ENCODE measurements at regions not wholly inside any gene's neighbourhood (a gene's known extent, or its start where the extent isn't known, plus 50 kb on each side); places are given as distances from the start of the nearest gene placed in this dataset.
"Not testable (repeated sequence)": the region's sequence is repeated elsewhere in the genome, so short reads cannot be mapped to it uniquely, and the experiment has no call there.

DNA sequence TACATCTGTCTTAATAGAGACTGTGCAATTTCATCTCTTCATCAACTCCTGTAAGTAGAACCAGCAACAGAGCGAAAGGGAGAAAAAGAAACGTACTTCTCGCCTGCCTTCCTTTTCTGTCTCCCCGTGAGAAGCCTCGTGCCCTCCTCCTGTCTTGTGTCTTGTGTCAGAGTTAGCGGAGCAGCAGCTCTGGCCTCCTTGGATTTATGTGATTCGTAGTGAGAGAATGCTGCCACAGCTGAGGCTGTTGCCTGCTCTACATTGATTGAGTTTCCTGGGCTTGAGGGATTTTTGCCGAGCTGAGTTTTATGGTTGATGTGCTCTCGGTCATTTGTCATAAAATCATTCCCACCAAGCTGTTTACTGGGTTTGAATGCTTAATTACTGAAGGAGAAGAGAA, 579.1 kb upstream of the RBFOX1 start:
- no peak overlapping the region for H3K27ac ChIP-seq
- no peaks in the 10 kb centered on the region for H3K27me3 ChIP-seq
- no peak overlapping the region for H3K4me3 ChIP-seq
- H3K9me3 ChIP-seq: no peaks in the 10 kb centered on the region
- no peak for ATAC-seq
- in situ Hi-C loops (cut with MboI; ENCODE audit: low sequenced_read_pairs in 4 of 4) (no loop called here), intact Hi-C loops (cut with DNase I; ENCODE audit: low total_unique reads) (no loop called here)
- no peak for DNase-seq
- TF ChIP-seq, protein P1, sequence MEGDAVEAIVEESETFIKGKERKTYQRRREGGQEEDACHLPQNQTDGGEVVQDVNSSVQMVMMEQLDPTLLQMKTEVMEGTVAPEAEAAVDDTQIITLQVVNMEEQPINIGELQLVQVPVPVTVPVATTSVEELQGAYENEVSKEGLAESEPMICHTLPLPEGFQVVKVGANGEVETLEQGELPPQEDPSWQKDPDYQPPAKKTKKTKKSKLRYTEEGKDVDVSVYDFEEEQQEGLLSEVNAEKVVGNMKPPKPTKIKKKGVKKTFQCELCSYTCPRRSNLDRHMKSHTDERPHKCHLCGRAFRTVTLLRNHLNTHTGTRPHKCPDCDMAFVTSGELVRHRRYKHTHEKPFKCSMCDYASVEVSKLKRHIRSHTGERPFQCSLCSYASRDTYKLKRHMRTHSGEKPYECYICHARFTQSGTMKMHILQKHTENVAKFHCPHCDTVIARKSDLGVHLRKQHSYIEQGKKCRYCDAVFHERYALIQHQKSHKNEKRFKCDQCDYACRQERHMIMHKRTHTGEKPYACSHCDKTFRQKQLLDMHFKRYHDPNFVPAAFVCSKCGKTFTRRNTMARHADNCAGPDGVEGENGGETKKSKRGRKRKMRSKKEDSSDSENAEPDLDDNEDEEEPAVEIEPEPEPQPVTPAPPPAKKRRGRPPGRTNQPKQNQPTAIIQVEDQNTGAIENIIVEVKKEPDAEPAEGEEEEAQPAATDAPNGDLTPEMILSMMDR (IDR thresholded peaks at IDR 0.05 in 4 of 5, conservative IDR thresholded peaks at IDR 0.05 in 1 of 5): no peak
- no peak for TF ChIP-seq POLR2A (IDR thresholded peaks at IDR 0.05)
- H3K36me3 ChIP-seq: no peaks in the 10 kb centered on the region
- H3K4me1 ChIP-seq: no peaks in the 10 kb centered on the region

DNA sequence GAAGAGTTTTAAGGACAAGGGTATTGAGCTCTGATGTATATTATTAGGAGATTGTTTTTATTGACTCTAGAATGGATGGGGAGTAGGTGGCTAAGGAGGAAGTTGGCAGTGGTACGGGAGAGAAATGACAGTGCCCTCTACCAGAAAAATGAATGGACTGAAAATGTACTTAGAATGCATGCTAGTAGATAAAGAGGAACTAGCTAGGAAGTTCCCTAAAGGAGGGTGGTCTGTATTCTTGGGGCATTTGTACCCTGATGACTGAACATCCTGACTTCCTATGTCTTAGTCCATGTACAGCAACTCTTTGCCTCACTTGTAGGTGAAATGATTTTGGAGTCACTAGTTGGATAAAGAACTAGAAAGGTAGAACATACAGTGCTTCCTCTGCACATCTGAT, 581.5 kb upstream of the RBFOX1 start:
- in situ Hi-C loops (cut with MboI; ENCODE audit: low sequenced_read_pairs in 4 of 4) (no loop called here), intact Hi-C loops (cut with DNase I; ENCODE audit: low total_unique reads) (no loop called here)
- DNase-seq (no peak), ATAC-seq (no peak)
- TF ChIP-seq, protein P1 (IDR thresholded peaks at IDR 0.05 in 4 of 5, conservative IDR thresholded peaks at IDR 0.05 in 1 of 5): no peak
- TF ChIP-seq POLR2A (IDR thresholded peaks at IDR 0.05): no peak
- no peaks in the 10 kb centered on the region for H3K36me3 ChIP-seq
- no peaks in the 10 kb centered on the region for H3K27me3 ChIP-seq
- H3K4me1 ChIP-seq: no peaks in the 10 kb centered on the region
- H3K4me3 ChIP-seq: no peak overlapping the region
- H3K9me3 ChIP-seq: no peaks in the 10 kb centered on the region
- no peak overlapping the region for H3K27ac ChIP-seq

DNA sequence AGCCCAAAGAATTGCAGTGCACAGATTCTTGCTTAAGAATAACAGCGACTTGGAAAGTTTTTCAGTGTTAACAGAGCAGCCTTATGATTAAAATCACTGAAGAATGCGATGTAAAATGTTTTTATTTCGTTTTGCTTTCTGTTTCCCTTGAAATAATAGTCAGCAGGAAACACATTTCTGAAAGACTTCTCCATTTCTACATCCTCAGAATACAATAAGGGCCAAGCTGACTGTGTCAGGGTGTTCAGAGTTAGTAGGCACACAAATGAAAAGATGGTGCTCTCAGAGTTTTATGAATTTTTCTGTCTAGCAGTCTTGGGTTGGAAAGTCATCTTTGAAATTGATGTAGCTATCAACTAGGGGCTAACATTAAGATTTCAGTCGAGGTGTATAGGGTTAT, 582.9 kb upstream of the RBFOX1 start:
- Histone ChIP-seq H3K27ac (no peak overlapping the region), H3K9me3 (no peaks in the 10 kb centered on the region), H3K36me3 (no peaks in the 10 kb centered on the region), H3K4me1 (no peaks in the 10 kb centered on the region), H3K27me3 (no peaks in the 10 kb centered on the region), H3K4me3 (no peak overlapping the region)
- intact Hi-C loops (cut with DNase I; ENCODE audit: low total_unique reads) (no loop called here), in situ Hi-C loops (cut with MboI; ENCODE audit: low sequenced_read_pairs in 4 of 4) (no loop called here)
- DNase-seq (no peak), ATAC-seq (no peak)
- TF ChIP-seq POLR2A (IDR thresholded peaks at IDR 0.05): no peak
- TF ChIP-seq, protein P1 (IDR thresholded peaks at IDR 0.05 in 4 of 5, conservative IDR thresholded peaks at IDR 0.05 in 1 of 5): no peak

DNA sequence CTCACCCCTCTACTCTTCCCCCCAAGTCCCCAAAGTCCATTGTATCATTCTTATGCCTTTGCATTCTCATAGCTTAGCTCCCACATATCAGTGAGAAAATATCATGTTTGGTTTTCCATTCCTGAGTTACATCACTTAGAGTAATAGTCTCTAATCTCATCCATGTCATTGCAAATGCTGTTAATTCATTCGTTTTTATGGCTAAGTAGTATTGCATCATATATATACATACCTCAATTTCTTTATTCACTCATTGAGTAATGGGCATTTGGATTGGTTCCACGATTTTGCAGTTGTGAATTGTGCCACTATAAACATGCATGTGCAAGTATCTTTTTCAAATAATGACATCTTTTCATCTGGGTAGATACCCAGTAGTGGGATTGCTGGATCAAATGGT, 596.3 kb upstream of the RBFOX1 start:
- H3K27ac ChIP-seq; H3K36me3 ChIP-seq; H3K27me3 ChIP-seq; intact Hi-C loops (cut with DNase I; ENCODE audit: low total_unique reads); in situ Hi-C loops (cut with MboI; ENCODE audit: low sequenced_read_pairs in 4 of 4); H3K4me3 ChIP-seq; H3K9me3 ChIP-seq; H3K4me1 ChIP-seq; ATAC-seq; DNase-seq: not testable (repeated sequence)

DNA sequence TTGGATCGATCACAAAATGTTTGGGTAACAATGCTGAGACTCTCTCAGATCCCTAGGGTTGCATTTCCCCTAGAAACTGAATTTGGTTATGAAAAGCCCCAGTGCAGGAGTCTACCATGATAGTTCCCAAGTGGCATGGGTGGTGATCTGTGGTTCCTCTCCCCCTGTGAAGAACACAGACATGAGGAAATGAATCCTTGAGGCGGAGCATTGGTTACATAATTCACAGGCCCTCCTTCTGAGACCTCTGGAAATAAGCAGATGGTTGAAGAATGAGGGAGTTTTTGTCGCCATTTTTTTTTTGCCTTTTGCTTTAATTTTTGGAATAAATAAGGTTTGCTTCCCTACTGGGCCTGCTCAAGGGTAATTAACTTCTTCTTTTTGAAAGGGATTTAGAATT, 597.0 kb upstream of the RBFOX1 start:
- H3K27me3 ChIP-seq: no peaks in the 10 kb centered on the region
- in situ Hi-C loops (cut with MboI; ENCODE audit: low sequenced_read_pairs in 4 of 4) (no loop called here), intact Hi-C loops (cut with DNase I; ENCODE audit: low total_unique reads) (no loop called here)
- H3K4me3 ChIP-seq: no peak overlapping the region
- H3K9me3 ChIP-seq: no peaks in the 10 kb centered on the region
- H3K27ac ChIP-seq: no peak overlapping the region
- DNase-seq (no peak), ATAC-seq (no peak)
- TF ChIP-seq POLR2A (IDR thresholded peaks at IDR 0.05): no peak
- TF ChIP-seq, protein P1 (IDR thresholded peaks at IDR 0.05 in 4 of 5, conservative IDR thresholded peaks at IDR 0.05 in 1 of 5): no peak
- H3K36me3 ChIP-seq: no peaks in the 10 kb centered on the region
- H3K4me1 ChIP-seq: no peaks in the 10 kb centered on the region
